WTC11 (cell line): ENCODE measurements at regions not wholly inside any gene's neighbourhood (a gene's known extent, or its start where the extent isn't known, plus 50 kb on each side); places are given as distances from the start of the nearest gene placed in this dataset.

Source experiments
- ATAC-seq: fragments of 200-7000 bp; cut with Tn5 transposase; 2 replicates; pipeline ENCODE4 v1.10.0; 2021; ENCODE audit warnings: mild to moderate bottlenecking, moderate library complexity
- CTCF ChIA-PET: fragments of 300-600 bp; sonication (Branson Sonifier 250); formaldehyde crosslinking; loops from one replicate; lab custom pipeline; 2021; ENCODE audit warnings: antibody characterized with exemption; lab: Charles Lee
- POLR2A ChIA-PET: fragments of 350-600 bp; sonication (Branson Sonifier 250); formaldehyde crosslinking; loops from one replicate; lab custom pipeline; 2021; ENCODE audit warnings: antibody characterized with exemption; lab: Charles Lee
- DNase-seq: peaks from one replicate; pipeline ENCODE4 v3.0.0; 2021; ENCODE audit warnings: low spot score
- H3K27ac Mint-ChIP-seq: 2 replicates; pipeline ENCODE4 v1.8.0; 2021; ENCODE audit warnings: mixed read lengths
- H3K27me3 Mint-ChIP-seq: 2 replicates; pipeline ENCODE4 v1.8.0; 2021; ENCODE audit warnings: low read depth, mild to moderate bottlenecking, moderate library complexity, mixed read lengths
- H3K36me3 Mint-ChIP-seq: 2 replicates; pipeline ENCODE4 v1.8.0; 2021; ENCODE audit warnings: mixed read lengths
- H3K4me1 Mint-ChIP-seq: 2 replicates; pipeline ENCODE4 v1.8.0; 2022; ENCODE audit warnings: mixed read lengths
- H3K4me3 Mint-ChIP-seq: 2 replicates; pipeline ENCODE4 v1.8.0; 2021; ENCODE audit warnings: mild to moderate bottlenecking, moderate library complexity, mixed read lengths
- H3K9me3 Mint-ChIP-seq: 2 replicates; pipeline ENCODE4 v1.8.0; 2021; ENCODE audit warnings: mixed read lengths
- ATF1 ChIP-seq: sonication (generic); formaldehyde crosslinking; IDR thresholded peaks from 2 replicates; pipeline ENCODE4 v1.8.1; 2023; ENCODE audit warnings: mild to moderate bottlenecking, moderate library complexity, missing genetic modification reagents
- CREB1 ChIP-seq: sonication (generic); formaldehyde crosslinking; IDR thresholded peaks from 2 replicates; pipeline ENCODE4 v1.8.0; 2023; ENCODE audit warnings: mild to moderate bottlenecking, missing genetic modification reagents
- FOXP1 ChIP-seq: sonication (generic); formaldehyde crosslinking; IDR thresholded peaks from 2 replicates; pipeline ENCODE4 v1.8.0; 2022; ENCODE audit warnings: missing genetic modification reagents, mild to moderate bottlenecking, moderate library complexity, borderline replicate concordance
- FOXP4 ChIP-seq: sonication (generic); formaldehyde crosslinking; IDR thresholded peaks from 2 replicates; pipeline ENCODE4 v1.8.0; 2022; ENCODE audit warnings: mild to moderate bottlenecking, missing genetic modification reagents
- GABPB1 ChIP-seq: sonication (generic); formaldehyde crosslinking; IDR thresholded peaks from 2 replicates; pipeline ENCODE4 v1.8.1; 2023; ENCODE audit warnings: mild to moderate bottlenecking, missing genetic modification reagents
- NFYB ChIP-seq: sonication (generic); formaldehyde crosslinking; conservative IDR thresholded peaks from 2 replicates; pipeline ENCODE4 v1.8.0; 2022; ENCODE audit warnings: low read depth, missing genetic modification reagents
- RELA ChIP-seq: sonication (generic); formaldehyde crosslinking; IDR thresholded peaks from 2 replicates; pipeline ENCODE4 v1.8.1; 2022; ENCODE audit warnings: missing genetic modification reagents, mild to moderate bottlenecking, borderline replicate concordance
- SMAD3 ChIP-seq: sonication (generic); formaldehyde crosslinking; IDR thresholded peaks from 2 replicates; pipeline ENCODE4 v1.8.0; 2022; ENCODE audit warnings: missing genetic modification reagents, mild to moderate bottlenecking, borderline replicate concordance
- SP1 ChIP-seq: sonication (generic); formaldehyde crosslinking; conservative IDR thresholded peaks from 2 replicates; pipeline ENCODE4 v1.8.1; 2022; ENCODE audit warnings: missing genetic modification reagents
- ZBTB21 ChIP-seq: sonication (generic); formaldehyde crosslinking; IDR thresholded peaks from 2 replicates; pipeline ENCODE4 v1.8.1; 2023; ENCODE audit warnings: mild to moderate bottlenecking, missing genetic modification reagents, borderline replicate concordance
- ZNF138 ChIP-seq: sonication (generic); formaldehyde crosslinking; conservative IDR thresholded peaks from 2 replicates; pipeline ENCODE4 v1.8.1; 2022; ENCODE audit warnings: mild to moderate bottlenecking, moderate library complexity, missing genetic modification reagents
- ZNF263 ChIP-seq: sonication (generic); formaldehyde crosslinking; IDR thresholded peaks from 2 replicates; pipeline ENCODE4 v1.8.1; 2022; ENCODE audit warnings: low read depth, mild to moderate bottlenecking, moderate library complexity, missing genetic modification reagents
- ZNF281 ChIP-seq: sonication (generic); formaldehyde crosslinking; IDR thresholded peaks from 2 replicates; pipeline ENCODE4 v1.8.0; 2023; ENCODE audit warnings: mild to moderate bottlenecking, missing genetic modification reagents
- ZNF396 ChIP-seq: fragments of 250-450 bp; sonication (Bioruptor Pico); IDR thresholded peaks from 2 replicates; pipeline ENCODE4 v1.8.0; 2021; ENCODE audit warnings: mild to moderate bottlenecking, moderate library complexity, borderline replicate concordance
- ZNF416 ChIP-seq: fragments of 250-450 bp; sonication (Bioruptor Pico); IDR thresholded peaks from 2 replicates; pipeline ENCODE4 v1.9.0; 2021; ENCODE audit warnings: mild to moderate bottlenecking, inconsistent platforms
- TF ChIP-seq, protein P1 (sequence below): fragments of 200-600 bp; IDR thresholded peaks from 2 replicates; pipeline ENCODE4 v1.8.0; 2022; ENCODE audit warnings: antibody characterized with exemption
- TF ChIP-seq, protein P2 (sequence below): sonication (generic); formaldehyde crosslinking; IDR thresholded peaks from 2 replicates; pipeline ENCODE4 v1.8.1; 2022; ENCODE audit warnings: low read depth, mild to moderate bottlenecking, moderate library complexity, missing genetic modification reagents, borderline replicate concordance

DNA sequence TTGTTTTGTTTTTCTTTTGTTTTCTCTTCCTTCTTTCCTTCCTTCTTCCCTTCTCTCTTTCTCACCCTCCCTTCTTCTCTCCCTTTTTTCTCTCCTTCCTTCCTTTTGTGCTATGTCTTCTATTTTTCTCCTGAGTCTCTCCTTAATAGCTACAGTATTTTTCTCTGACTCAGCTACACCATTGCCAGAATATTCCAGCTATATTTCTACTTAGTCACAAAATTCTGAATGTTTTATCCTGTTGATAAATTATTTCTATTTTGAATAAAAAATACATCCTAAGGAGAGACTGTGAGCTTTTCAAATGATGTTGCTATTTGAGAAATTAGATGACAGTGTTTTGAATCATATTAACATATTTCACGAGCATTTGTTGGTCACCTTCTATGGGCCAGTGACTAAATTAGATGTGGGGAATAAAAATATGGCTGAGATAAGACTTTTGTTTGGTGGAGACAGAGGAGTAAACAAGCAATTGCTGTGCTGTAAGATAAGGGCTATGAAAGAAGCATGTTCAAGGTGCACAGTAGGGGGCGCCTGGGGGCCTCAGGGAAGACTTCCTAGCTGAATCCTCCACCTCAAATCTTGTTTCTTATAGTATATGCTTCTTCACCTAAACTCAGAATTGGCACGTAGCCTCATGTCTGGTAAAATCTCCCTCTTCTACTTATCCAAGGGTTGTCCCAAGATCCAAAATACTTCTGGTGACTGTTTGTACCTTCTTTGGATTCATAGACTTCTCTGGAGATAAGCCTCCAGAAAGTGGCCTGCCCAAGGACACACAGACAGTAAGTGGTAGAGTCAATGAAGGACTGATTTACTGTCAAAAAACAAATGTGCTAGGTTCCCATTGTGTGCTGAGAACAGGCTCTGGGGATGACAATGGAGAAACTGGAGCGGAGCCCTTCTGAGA, 115.5 kb upstream of the CREB5 start:
- H3K4me3 Mint-ChIP-seq = no peak overlapping the region
- H3K4me1 Mint-ChIP-seq = peaks cover 61% of the 10 kb centered on the region
- TF ChIP-seq GABPB1 (CRISPR knock-in tag) (no peak), CREB1 (no peak), FOXP1 (CRISPR knock-in tag) (no peak), NFYB (CRISPR knock-in tag) (no peak), ZNF416 (CRISPR knock-in tag) (no peak), ZNF396 (no peak)
- TF ChIP-seq, protein P1, sequence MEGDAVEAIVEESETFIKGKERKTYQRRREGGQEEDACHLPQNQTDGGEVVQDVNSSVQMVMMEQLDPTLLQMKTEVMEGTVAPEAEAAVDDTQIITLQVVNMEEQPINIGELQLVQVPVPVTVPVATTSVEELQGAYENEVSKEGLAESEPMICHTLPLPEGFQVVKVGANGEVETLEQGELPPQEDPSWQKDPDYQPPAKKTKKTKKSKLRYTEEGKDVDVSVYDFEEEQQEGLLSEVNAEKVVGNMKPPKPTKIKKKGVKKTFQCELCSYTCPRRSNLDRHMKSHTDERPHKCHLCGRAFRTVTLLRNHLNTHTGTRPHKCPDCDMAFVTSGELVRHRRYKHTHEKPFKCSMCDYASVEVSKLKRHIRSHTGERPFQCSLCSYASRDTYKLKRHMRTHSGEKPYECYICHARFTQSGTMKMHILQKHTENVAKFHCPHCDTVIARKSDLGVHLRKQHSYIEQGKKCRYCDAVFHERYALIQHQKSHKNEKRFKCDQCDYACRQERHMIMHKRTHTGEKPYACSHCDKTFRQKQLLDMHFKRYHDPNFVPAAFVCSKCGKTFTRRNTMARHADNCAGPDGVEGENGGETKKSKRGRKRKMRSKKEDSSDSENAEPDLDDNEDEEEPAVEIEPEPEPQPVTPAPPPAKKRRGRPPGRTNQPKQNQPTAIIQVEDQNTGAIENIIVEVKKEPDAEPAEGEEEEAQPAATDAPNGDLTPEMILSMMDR = peak; percentile 25; the same call in 1 of the 2 replicates
- TF ChIP-seq, all 79 proteins: peak for 1
- CTCF ChIA-PET = interaction anchor here (0.6 to 2.2 kb wide), 25 partner anchors 9 to 1375 kb away, joined by 3 to 13 read pairs (median 4); no protein-coding TSS in a partner anchor
- DNase-seq (peak; percentile 71), ATAC-seq (peak; percentile 55)
- H3K36me3 Mint-ChIP-seq = peaks cover 3% of the 10 kb centered on the region; the same call in 1 of the 2 replicates
- H3K27me3 Mint-ChIP-seq = no peaks in the 10 kb centered on the region
- H3K27ac Mint-ChIP-seq = 0 out of 2 replicates have a peak overlapping the region, but pooled peaks have one; percentile 30
- POLR2A ChIA-PET = interaction anchor here (0.6 to 0.7 kb wide), 2 partner anchors 9 to 318 kb away, joined by 3 read pairs; no protein-coding TSS in a partner anchor
- H3K9me3 Mint-ChIP-seq = peaks cover 3% of the 10 kb centered on the region

GRCh38 chr7:28297801-28298459, 114.4 kb upstream of the CREB5 start:
- Mint-ChIP-seq H3K27me3 (no peaks in the 10 kb centered on the region), H3K4me3 (no peak overlapping the region), H3K27ac (no peak overlapping the region), H3K4me1 (peaks cover 53% of the 10 kb centered on the region), H3K36me3 (peaks cover 3% of the 10 kb centered on the region; the same call in 1 of the 2 replicates), H3K9me3 (peaks cover 3% of the 10 kb centered on the region)
- TF ChIP-seq, protein P2, sequence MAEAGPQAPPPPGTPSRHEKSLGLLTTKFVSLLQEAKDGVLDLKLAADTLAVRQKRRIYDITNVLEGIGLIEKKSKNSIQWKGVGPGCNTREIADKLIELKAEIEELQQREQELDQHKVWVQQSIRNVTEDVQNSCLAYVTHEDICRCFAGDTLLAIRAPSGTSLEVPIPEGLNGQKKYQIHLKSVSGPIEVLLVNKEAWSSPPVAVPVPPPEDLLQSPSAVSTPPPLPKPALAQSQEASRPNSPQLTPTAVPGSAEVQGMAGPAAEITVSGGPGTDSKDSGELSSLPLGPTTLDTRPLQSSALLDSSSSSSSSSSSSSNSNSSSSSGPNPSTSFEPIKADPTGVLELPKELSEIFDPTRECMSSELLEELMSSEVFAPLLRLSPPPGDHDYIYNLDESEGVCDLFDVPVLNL (CRISPR knock-in tag) = no peak
- peak; percentile 44; the same call in 1 of the 2 replicates for TF ChIP-seq ZNF263 (CRISPR knock-in tag)
- ATAC-seq (no peak), DNase-seq (no peak)
- ChIA-PET POLR2A (no interaction called here), CTCF (interaction anchor here (0.9 to 2.2 kb wide), 6 partner anchors 53 to 329 kb away, joined by 3 to 13 read pairs (median 8); no protein-coding TSS in a partner anchor)

DNA sequence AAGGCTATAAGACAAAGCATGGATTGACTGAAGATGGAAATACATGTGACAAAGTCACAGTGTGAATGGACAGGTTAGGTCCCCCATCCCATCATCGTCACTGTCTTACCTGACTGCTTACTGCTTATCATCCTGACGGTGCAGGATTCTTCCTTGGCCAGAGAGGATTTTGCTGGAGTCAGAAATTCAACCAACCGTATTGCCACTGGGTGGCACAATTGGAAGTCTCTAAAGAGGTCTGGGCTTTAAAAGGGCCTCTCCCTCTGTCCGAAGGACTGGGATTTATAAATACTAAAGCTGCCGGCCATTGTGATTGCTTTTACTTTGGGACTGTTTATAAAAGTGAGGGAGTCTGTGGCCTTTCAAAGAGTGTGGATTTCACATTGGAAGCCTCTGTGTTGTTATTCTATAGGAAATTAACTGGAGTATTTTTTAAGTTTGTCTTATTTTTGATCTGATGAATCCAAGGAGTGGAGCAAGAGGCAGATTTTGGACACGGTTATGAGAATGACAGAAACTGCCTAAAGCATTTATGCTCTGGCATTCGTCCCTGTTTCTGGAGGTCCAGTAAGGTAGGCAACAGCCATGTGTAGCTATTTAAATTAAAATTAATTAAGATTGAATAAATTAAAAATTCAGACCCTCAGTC, 113.3 kb upstream of the CREB5 start:
- CTCF ChIA-PET = interaction anchor here (0.5 to 1.2 kb wide), 22 partner anchors 8 to 618 kb away, joined by 3 to 8 read pairs (median 3); partner anchors contain the start of gene CREB5
- POLR2A ChIA-PET = interaction anchor here (0.6 kb wide), 1 partner anchor 85 kb away, joined by 3 read pairs; no protein-coding TSS in a partner anchor
- no peak overlapping the region for H3K4me3 Mint-ChIP-seq
- peak overlapping the region; percentile 28; the same call in 1 of the 2 replicates for H3K27ac Mint-ChIP-seq
- DNase-seq (peak; percentile 63), ATAC-seq (peak; percentile 94)
- peaks cover 44% of the 10 kb centered on the region for H3K4me1 Mint-ChIP-seq
- peaks cover 3% of the 10 kb centered on the region; the same call in 1 of the 2 replicates for H3K36me3 Mint-ChIP-seq
- H3K9me3 Mint-ChIP-seq = peaks cover 3% of the 10 kb centered on the region
- H3K27me3 Mint-ChIP-seq = no peaks in the 10 kb centered on the region
- no peak for TF ChIP-seq RELA
- TF ChIP-seq ZNF138 (CRISPR knock-in tag) = no peak
- no peak for TF ChIP-seq FOXP4 (CRISPR knock-in tag)
- TF ChIP-seq ZNF281 = no peak
- TF ChIP-seq SMAD3 = no peak
- no peak for TF ChIP-seq ZBTB21
- no peak for TF ChIP-seq SP1 (CRISPR knock-in tag)
- no peak for TF ChIP-seq ATF1 (CRISPR knock-in tag)
